ENCODE measurements at regions not wholly inside any gene's neighbourhood (a gene's known extent, or its start where the extent isn't known, plus 50 kb on each side); places are given as distances from the start of the nearest gene placed in this dataset.

DNA sequence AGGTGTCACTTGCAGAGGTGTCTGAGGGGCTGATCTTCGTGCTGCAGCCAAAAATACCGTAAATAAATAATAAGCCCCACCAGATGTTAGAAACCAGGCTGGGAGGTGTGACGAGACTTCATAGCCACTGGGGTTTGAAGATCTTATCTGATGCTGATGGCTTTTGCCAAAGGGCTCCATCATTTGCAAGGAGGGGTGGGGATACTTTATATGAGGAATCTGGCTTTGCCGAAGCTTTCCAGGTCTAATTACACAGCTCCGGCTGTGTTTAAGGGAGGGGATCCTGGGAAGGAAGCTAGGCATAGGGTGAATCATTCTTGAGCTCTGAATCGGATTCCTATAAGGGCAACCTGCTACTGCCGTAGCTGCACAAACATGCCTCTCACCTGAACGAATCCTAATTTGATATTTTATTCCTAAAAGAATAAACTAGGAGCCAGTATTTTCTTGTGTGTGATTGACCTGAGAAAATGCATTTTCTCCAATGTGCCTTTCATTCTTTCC, 249.6 kb downstream of the SOD2 start:
- Histone ChIP-seq H3K9ac (ENCODE audit: insufficient read length, low read depth) (no peak overlapping the region), H3K36me3 (ENCODE audit: insufficient read depth, insufficient read length, low read length) (no peaks in the 10 kb centered on the region), H3K4me3 (ENCODE audit: insufficient read length, low read depth) (no peak overlapping the region), H3K9me3 (ENCODE audit: insufficient read depth, low read length) (no peaks in the 10 kb centered on the region; the same call in 1 of the 2 replicates), H3K27me3 (ENCODE audit: insufficient read depth, insufficient read length) (no peaks in the 10 kb centered on the region), H3K4me1 (ENCODE audit: insufficient read depth, insufficient read length) (no peaks in the 10 kb centered on the region)
- DNase-seq (ENCODE audit: low read depth, low spot score): no peak
- no peak for TF ChIP-seq YY1 (IDR thresholded peaks at IDR 0.05; ENCODE audit: insufficient read depth, insufficient read length)
- no peak for TF ChIP-seq ZNF274 (IDR thresholded peaks at IDR 0.05; ENCODE audit: low read depth, low read length)
- TF ChIP-seq SUZ12 (IDR thresholded peaks at IDR 0.05; ENCODE audit: extremely low read depth, insufficient read depth, insufficient read length): no peak

DNA sequence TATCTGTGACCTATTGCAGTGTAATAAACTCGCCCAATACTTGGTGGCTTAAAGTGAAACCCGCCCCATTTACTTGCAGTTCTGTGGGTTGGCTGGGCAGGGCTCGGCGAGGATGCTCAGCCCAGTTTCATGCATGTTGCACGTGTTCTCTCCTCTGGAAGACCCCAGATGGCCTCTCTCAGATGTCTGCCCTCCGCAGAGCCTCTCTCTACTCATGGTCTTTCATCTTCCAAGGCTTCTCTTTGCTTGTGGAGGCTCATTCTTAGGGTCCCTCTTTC, 251.4 kb downstream of the SOD2 start:
- Histone ChIP-seq H3K27me3 (ENCODE audit: insufficient read depth, insufficient read length) (no peaks in the 10 kb centered on the region), H3K36me3 (ENCODE audit: insufficient read depth, insufficient read length, low read length) (no peaks in the 10 kb centered on the region)
- TF ChIP-seq YY1 (IDR thresholded peaks at IDR 0.05; ENCODE audit: insufficient read depth, insufficient read length) (no peak), ZNF274 (IDR thresholded peaks at IDR 0.05; ENCODE audit: low read depth, low read length) (no peak), SUZ12 (IDR thresholded peaks at IDR 0.05; ENCODE audit: extremely low read depth, insufficient read depth, insufficient read length) (no peak)

DNA sequence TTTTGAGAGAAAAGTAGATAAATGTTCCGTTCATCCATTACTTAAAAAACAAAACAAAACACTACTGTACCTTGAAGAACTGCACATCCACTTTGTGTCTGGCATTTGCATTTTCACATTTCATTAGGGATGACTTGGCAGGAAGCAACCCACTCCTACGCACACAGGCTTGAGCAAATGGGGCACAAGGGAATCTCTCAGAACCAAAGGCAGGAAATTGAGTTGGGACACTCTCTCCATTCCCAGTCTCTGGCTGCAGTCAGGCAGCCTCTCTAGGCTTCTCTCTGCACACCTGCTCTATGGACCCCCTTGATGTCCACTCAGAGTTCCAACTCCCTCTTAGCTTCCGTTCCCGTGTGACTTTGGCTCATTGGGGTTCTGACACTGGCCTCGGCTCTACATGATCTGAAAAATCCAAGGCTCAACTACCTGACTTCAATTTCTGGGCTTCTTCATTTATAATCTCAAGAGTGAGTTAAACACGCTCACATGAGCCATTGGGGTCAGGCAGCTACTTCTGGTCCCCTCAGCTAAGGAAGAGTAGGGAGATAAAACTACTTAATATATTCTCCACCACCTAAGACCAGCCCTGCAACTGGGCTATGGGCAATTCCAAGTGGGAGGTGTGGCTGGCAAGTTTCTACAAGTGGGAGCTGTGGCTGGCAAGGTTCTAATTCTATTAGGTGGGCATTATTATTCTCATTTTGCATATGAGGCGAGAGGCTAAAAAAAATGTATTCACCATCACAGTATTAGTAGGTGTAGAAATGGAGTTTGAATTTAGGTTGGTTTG, 251.9 kb downstream of the SOD2 start:
- H3K9me3 ChIP-seq (ENCODE audit: insufficient read depth, low read length): no peaks in the 10 kb centered on the region; the same call in 1 of the 2 replicates
- no peak for DNase-seq (ENCODE audit: low read depth, low spot score)
- H3K9ac ChIP-seq (ENCODE audit: insufficient read length, low read depth): no peak overlapping the region
- no peaks in the 10 kb centered on the region for H3K4me1 ChIP-seq (ENCODE audit: insufficient read depth, insufficient read length)
- TF ChIP-seq ZNF274 (IDR thresholded peaks at IDR 0.05; ENCODE audit: low read depth, low read length) (no peak), SUZ12 (IDR thresholded peaks at IDR 0.05; ENCODE audit: extremely low read depth, insufficient read depth, insufficient read length) (no peak), YY1 (IDR thresholded peaks at IDR 0.05; ENCODE audit: insufficient read depth, insufficient read length) (no peak)
- no peak overlapping the region for H3K4me3 ChIP-seq (ENCODE audit: insufficient read length, low read depth)
- H3K27me3 ChIP-seq (ENCODE audit: insufficient read depth, insufficient read length): no peaks in the 10 kb centered on the region
- no peaks in the 10 kb centered on the region for H3K36me3 ChIP-seq (ENCODE audit: insufficient read depth, insufficient read length, low read length)

More for the DNA sequence above, 251.4 kb downstream of the SOD2 start:
- Histone ChIP-seq H3K4me3 (ENCODE audit: insufficient read length, low read depth) (no peak overlapping the region), H3K9me3 (ENCODE audit: insufficient read depth, low read length) (no peaks in the 10 kb centered on the region; the same call in 1 of the 2 replicates), H3K4me1 (ENCODE audit: insufficient read depth, insufficient read length) (no peaks in the 10 kb centered on the region), H3K9ac (ENCODE audit: insufficient read length, low read depth) (no peak overlapping the region)
- DNase-seq (ENCODE audit: low read depth, low spot score): no peak

DNA sequence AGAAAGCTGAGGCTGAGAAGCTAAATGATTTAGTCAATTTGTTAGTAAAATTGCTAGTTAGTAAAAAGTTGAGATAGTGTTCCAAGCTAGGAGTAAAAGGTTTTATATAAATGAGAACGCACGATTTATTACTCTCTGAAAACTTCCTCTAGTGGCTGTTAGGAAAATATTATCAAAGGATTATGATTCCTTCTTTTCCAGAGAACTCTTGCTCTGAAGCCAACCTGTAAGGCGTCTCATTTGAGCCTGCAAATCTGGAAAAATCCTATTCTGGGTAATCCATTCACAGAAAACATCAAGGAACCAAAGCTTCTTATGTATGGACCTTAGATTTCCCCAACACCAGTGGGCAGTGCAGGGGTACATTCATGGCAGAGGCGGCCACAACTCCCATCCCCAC, 252.7 kb downstream of the SOD2 start:
- TF ChIP-seq YY1 (IDR thresholded peaks at IDR 0.05; ENCODE audit: insufficient read depth, insufficient read length) (no peak), ZNF274 (IDR thresholded peaks at IDR 0.05; ENCODE audit: low read depth, low read length) (no peak), SUZ12 (IDR thresholded peaks at IDR 0.05; ENCODE audit: extremely low read depth, insufficient read depth, insufficient read length) (no peak)
- Histone ChIP-seq H3K36me3 (ENCODE audit: insufficient read depth, insufficient read length, low read length) (no peaks in the 10 kb centered on the region), H3K27me3 (ENCODE audit: insufficient read depth, insufficient read length) (no peaks in the 10 kb centered on the region), H3K9ac (ENCODE audit: insufficient read length, low read depth) (no peak overlapping the region), H3K4me1 (ENCODE audit: insufficient read depth, insufficient read length) (no peaks in the 10 kb centered on the region), H3K9me3 (ENCODE audit: insufficient read depth, low read length) (no peaks in the 10 kb centered on the region; the same call in 1 of the 2 replicates), H3K4me3 (ENCODE audit: insufficient read length, low read depth) (no peak overlapping the region)
- no peak for DNase-seq (ENCODE audit: low read depth, low spot score)

DNA sequence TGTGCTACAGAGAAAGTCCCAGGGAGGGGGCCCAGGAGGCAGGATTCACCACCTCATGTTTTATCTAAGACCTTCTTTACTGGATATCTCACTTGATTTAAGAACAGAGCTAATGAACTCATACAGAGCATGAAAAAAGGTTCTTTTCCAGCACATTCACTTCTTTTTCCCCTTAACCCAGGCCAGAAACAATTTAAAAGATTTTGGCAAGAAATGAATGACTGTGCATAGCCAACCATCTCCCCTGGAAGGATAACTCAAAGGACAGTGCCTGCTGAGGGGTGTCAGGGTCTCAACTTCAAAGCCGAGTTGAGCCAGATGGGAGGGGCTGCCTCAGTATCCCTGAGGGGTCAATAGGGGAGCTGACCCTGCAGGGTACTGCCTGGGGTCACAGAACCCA, 253.4 kb downstream of the SOD2 start:
- H3K4me1 ChIP-seq (ENCODE audit: insufficient read depth, insufficient read length): no peaks in the 10 kb centered on the region
- no peak overlapping the region for H3K9ac ChIP-seq (ENCODE audit: insufficient read length, low read depth)
- H3K27me3 ChIP-seq (ENCODE audit: insufficient read depth, insufficient read length): no peaks in the 10 kb centered on the region
- no peaks in the 10 kb centered on the region for H3K9me3 ChIP-seq (ENCODE audit: insufficient read depth, low read length)
- no peak overlapping the region for H3K4me3 ChIP-seq (ENCODE audit: insufficient read length, low read depth)
- TF ChIP-seq YY1 (IDR thresholded peaks at IDR 0.05; ENCODE audit: insufficient read depth, insufficient read length): no peak
- TF ChIP-seq SUZ12 (IDR thresholded peaks at IDR 0.05; ENCODE audit: extremely low read depth, insufficient read depth, insufficient read length): no peak
- TF ChIP-seq ZNF274 (IDR thresholded peaks at IDR 0.05; ENCODE audit: low read depth, low read length): no peak
- no peak for DNase-seq (ENCODE audit: low read depth, low spot score)
- no peaks in the 10 kb centered on the region for H3K36me3 ChIP-seq (ENCODE audit: insufficient read depth, insufficient read length, low read length)

DNA sequence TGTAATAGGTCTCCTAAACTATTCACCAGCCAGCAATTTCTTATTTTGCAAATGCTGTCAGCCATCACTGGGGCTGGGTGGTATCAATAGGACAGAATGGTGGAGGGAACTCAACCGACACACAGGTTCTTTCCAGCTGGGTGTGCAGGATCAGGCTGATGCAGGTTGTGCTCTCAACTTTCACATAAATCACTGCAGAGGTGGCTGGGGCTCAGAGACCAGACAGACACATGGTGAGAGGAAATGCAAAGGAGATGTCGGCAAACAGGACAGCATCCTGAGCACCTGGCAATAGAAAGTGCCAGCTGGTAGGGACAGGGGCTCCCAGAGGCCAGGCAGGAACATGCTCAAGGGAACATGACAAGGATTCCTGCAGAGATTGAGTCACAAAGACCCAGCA, 254.9 kb downstream of the SOD2 start:
- Histone ChIP-seq H3K9me3 (ENCODE audit: insufficient read depth, low read length) (peaks cover 10% of the 10 kb centered on the region), H3K4me1 (ENCODE audit: insufficient read depth, insufficient read length) (no peaks in the 10 kb centered on the region), H3K36me3 (ENCODE audit: insufficient read depth, insufficient read length, low read length) (no peaks in the 10 kb centered on the region), H3K27me3 (ENCODE audit: insufficient read depth, insufficient read length) (no peaks in the 10 kb centered on the region), H3K9ac (ENCODE audit: insufficient read length, low read depth) (no peak overlapping the region), H3K4me3 (ENCODE audit: insufficient read length, low read depth) (no peak overlapping the region)
- no peak for DNase-seq (ENCODE audit: low read depth, low spot score)
- no peak for TF ChIP-seq SUZ12 (IDR thresholded peaks at IDR 0.05; ENCODE audit: extremely low read depth, insufficient read depth, insufficient read length)

DNA sequence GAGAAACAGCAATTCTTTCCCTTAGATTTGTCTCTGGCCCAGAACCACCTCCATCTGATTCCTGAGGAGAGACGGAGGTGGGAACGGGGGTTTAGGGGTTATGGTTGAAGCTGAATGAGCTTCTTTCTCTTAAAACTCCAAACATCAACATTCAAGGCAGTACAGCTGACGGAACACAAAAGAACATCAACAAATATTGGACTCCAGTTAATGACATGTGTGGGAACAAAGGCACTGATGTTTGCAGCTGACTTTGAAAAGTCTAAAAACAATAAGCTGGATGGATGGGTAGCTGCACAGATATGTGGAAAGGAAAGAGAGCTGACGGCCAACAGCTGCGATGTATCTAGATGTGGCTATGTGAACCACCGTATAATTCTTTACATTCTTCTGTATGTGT, 256.5 kb downstream of the SOD2 start:
- Histone ChIP-seq H3K4me3 (ENCODE audit: insufficient read length, low read depth) (no peak overlapping the region), H3K36me3 (ENCODE audit: insufficient read depth, insufficient read length, low read length) (no peaks in the 10 kb centered on the region), H3K9me3 (ENCODE audit: insufficient read depth, low read length) (peaks cover 17% of the 10 kb centered on the region), H3K9ac (ENCODE audit: insufficient read length, low read depth) (no peak overlapping the region), H3K27me3 (ENCODE audit: insufficient read depth, insufficient read length) (no peaks in the 10 kb centered on the region), H3K4me1 (ENCODE audit: insufficient read depth, insufficient read length) (no peaks in the 10 kb centered on the region)
- DNase-seq (ENCODE audit: low read depth, low spot score): no peak
- TF ChIP-seq YY1 (IDR thresholded peaks at IDR 0.05; ENCODE audit: insufficient read depth, insufficient read length): no peak
- TF ChIP-seq ZNF274 (IDR thresholded peaks at IDR 0.05; ENCODE audit: low read depth, low read length): no peak
- TF ChIP-seq SUZ12 (IDR thresholded peaks at IDR 0.05; ENCODE audit: extremely low read depth, insufficient read depth, insufficient read length): no peak

Data from NT2/D1 (cell line).